Right atrium auricular region (tissue), 2 donors: ENCODE measurements at regions not wholly inside any gene's neighbourhood (a gene's known extent, or its start where the extent isn't known, plus 50 kb on each side); places are given as distances from the start of the nearest gene placed in this dataset.
A peak's percentile ranks its signal among the peaks of the same experiment; 100 is the strongest.
"Not testable (repeated sequence)": the region's sequence is repeated elsewhere in the genome, so short reads cannot be mapped to it uniquely, and the experiment has no call there.

Source experiments
- DNase-seq: peaks from one replicate; pipeline ENCODE4 v3.0.0-alpha.2; 2019; ENCODE audit warnings: low spot score
- H3K27ac ChIP-seq, 2 donors: fragments of 200-600 bp; sonication (generic); 1 replicate in 1 of 2; 2 replicates in 1 of 2; pipeline ENCODE4 v1.5.1; 2016 to 2019
- H3K27me3 ChIP-seq, 2 donors: fragments of 200-600 bp; sonication (generic); one replicate each; pipeline versions ENCODE4 v1.5.1 to v1.6.0; 2017 to 2019
- H3K36me3 ChIP-seq: fragments of 200-600 bp; sonication (generic); one replicate; pipeline ENCODE4 v1.5.1; 2016
- H3K4me1 ChIP-seq, 2 donors: fragments of 200-600 bp; sonication (generic); one replicate each; pipeline versions ENCODE4 v1.5.1 to v1.6.0; 2017 to 2019
- H3K4me3 ChIP-seq, 2 donors: fragments of 200-600 bp; sonication (generic); 1 replicate in 1 of 2; 2 replicates in 1 of 2; pipeline ENCODE4 v1.5.1; 2017 to 2019; ENCODE audit warnings: mild to moderate bottlenecking in 1 of 2, moderate library complexity in 1 of 2
- H3K9me3 ChIP-seq, 2 donors: fragments of 200-600 bp; sonication (generic); one replicate each; pipeline ENCODE4 v1.5.1; 2019
- TF ChIP-seq, protein P1 (sequence below), 2 donors: fragments of 200-600 bp; sonication (generic); IDR thresholded peaks; one replicate each; pipeline ENCODE4 v1.5.1; 2019; ENCODE audit warnings: antibody characterized with exemption in 2 of 2

DNA sequence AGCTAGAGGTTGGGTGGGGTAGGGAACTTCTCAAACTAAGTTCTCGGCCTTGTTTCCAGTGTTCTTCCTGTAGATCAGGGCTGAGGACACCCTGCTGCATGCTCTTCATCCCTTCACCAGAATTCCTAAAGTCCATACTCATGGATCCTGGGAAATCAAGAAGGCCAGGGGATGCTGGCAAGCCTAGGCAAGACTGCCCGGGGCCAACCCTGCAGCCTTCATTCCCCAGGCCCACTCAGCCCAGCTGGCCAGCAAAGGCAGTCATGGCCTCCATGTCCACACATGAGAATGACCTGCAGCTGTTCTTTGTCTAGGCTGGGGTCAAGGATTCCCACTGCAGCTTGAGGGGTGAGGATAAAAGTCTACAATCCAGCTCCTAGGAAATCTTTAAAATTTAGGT lies 109.3 kb upstream of the ETV6 start:
- H3K4me1 ChIP-seq, result no peaks in the 10 kb centered on the region

DNA sequence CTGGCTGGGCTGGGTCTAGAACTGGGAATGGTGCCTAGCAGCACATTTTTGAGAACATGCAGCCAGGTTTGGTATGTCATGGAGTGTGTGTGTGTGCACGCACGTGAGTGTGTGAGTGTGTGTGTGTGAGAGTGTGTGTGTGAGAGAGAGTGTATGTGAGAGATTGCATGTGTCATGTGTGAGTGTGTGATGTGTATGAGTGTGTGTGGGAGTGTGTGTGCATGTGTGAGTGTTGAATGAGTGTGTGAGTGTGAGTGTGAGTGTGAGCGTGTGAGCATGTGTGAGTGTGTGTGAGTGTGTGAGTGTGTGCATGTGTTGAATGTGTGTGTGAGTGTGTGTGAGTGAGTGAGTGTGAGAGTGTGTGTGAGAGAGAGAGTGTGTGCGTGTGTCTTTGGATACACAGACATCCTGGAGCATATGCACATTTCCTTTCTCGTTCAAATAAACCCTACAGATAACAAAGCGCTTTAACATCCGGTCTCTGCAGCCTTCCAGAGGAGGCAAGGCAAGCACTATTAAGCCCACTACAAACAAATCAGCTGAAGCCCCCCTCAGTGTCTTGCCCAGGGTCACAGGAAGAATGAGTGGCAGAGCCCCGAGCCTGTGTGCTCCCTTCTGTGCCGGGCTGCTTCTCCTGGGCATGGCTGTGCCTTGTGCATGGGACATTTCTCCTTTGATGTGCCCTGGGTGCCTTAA lies 108.7 kb upstream of the ETV6 start:
- DNase-seq, result no peak
- no peak overlapping the region for H3K27ac ChIP-seq
- no peaks in the 10 kb centered on the region for H3K27me3 ChIP-seq
- H3K36me3 ChIP-seq, result no peaks in the 10 kb centered on the region
- TF ChIP-seq, protein P1, sequence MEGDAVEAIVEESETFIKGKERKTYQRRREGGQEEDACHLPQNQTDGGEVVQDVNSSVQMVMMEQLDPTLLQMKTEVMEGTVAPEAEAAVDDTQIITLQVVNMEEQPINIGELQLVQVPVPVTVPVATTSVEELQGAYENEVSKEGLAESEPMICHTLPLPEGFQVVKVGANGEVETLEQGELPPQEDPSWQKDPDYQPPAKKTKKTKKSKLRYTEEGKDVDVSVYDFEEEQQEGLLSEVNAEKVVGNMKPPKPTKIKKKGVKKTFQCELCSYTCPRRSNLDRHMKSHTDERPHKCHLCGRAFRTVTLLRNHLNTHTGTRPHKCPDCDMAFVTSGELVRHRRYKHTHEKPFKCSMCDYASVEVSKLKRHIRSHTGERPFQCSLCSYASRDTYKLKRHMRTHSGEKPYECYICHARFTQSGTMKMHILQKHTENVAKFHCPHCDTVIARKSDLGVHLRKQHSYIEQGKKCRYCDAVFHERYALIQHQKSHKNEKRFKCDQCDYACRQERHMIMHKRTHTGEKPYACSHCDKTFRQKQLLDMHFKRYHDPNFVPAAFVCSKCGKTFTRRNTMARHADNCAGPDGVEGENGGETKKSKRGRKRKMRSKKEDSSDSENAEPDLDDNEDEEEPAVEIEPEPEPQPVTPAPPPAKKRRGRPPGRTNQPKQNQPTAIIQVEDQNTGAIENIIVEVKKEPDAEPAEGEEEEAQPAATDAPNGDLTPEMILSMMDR (IDR thresholded peaks at IDR 0.05), result no peak
- no peaks in the 10 kb centered on the region for H3K9me3 ChIP-seq
- H3K4me3 ChIP-seq, result no peak overlapping the region
- no peaks in the 10 kb centered on the region for H3K4me1 ChIP-seq

More for the DNA sequence above, 109.3 kb upstream of the ETV6 start:
- H3K27me3 ChIP-seq, result no peaks in the 10 kb centered on the region
- TF ChIP-seq, protein P1 (IDR thresholded peaks at IDR 0.05), result no peak
- no peak overlapping the region for H3K4me3 ChIP-seq
- no peak overlapping the region for H3K27ac ChIP-seq
- no peak for DNase-seq
- H3K36me3 ChIP-seq, result no peaks in the 10 kb centered on the region
- H3K9me3 ChIP-seq, result no peaks in the 10 kb centered on the region

DNA sequence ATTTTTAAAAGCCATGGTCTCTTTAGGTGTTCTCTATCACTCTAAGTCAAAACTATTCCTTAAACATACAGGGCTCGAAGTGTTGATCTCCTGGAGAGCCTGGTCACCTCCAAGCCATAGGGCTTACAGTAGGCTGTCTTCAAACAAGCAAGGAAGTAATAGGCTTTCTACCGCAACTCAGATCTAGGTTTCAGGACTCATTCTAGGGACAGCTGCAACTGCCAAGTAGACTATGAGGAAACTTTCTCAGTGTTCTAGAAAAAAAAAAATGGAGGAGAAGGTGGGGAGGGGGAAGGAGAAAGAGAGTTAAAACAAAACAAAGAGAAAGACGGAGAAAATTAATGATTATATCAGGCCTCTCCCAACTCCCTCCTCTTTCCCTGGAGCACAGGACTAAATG lies 106.9 kb upstream of the ETV6 start:
- DNase-seq, result no peak
- Histone ChIP-seq H3K4me1 (no peaks in the 10 kb centered on the region), H3K36me3 (no peaks in the 10 kb centered on the region), H3K27me3 (no peaks in the 10 kb centered on the region), H3K4me3 (no peak overlapping the region), H3K9me3 (no peaks in the 10 kb centered on the region), H3K27ac (no peak overlapping the region)
- TF ChIP-seq, protein P1 (IDR thresholded peaks at IDR 0.05), result no peak

DNA sequence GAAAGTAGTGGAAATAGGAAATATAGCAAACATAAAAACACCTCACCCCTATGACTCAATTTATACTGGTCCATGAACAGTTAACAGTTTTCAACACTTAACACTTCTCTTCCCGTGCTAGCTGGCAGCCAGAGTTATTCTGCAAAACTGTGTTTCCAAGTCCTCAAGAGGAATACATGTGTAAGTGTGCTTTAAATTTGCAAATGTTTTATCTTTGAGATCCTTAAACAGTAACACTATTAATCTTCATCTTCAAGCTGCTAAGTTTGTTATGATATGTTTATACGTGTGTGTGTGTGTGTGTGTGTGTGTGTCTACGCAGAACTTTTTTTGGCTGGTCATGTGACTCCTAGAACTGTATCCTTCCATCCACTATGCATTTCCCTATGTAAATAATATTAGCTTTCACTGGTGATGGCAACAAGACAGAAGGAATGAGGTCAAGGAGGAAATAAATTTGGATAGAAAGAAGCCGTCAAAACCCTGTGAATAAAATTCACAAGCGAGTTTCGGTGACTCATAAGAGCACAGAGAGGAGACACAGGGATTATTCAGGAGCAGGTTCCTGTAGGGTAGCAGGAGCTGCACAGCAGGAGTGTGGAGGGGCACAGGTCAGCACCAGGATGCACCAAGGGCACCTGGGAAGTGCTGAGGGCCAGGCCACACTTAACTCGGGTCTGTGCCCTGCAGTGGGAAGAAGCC lies 105.9 kb upstream of the ETV6 start:
- no peaks in the 10 kb centered on the region for H3K4me1 ChIP-seq
- no peaks in the 10 kb centered on the region for H3K27me3 ChIP-seq
- no peaks in the 10 kb centered on the region for H3K36me3 ChIP-seq
- H3K9me3 ChIP-seq, result no peaks in the 10 kb centered on the region
- H3K4me3 ChIP-seq, result no peak overlapping the region
- H3K27ac ChIP-seq, result no peak overlapping the region
- TF ChIP-seq, protein P1 (IDR thresholded peaks at IDR 0.05), result no peak
- no peak for DNase-seq

DNA sequence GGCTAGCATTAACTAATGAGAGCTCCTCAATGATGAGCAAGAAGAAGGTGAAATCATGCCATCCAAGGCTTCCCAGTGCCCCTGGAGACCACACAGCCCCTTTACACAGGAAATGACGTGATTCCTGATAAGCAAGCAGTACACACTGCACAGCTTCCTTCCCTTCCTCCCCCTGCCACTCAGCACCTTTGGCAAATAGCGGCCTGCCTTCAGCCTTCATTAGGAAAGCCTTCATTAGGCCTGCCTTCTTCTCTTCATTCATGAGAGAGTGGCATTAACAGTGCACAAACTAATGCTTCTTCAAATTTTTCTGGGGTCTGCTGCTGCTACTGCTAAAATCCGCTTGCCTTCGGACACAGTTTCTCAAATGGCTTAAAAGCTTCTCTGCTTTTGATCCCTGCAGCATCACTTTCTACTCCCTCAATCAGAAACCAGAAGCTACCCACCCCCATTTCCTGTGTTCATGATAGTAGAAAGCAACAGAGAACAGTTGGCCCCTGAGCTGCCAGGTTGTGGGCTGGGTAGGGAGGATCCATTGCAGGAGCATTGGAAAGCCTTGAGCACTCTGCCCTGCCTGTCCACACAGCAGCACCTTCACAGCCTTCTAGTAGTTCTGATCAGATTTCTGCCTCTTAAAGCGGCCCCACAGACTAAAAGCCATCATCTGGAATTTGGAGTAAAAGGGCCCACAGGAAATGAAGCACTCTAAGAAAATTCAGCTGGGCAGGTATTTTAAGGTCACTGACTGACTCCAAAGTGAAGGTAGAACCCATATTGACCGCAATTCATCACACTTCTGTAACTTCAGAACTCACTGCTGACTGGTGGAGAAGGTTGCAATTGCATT lies 103.8 kb upstream of the ETV6 start:
- H3K9me3 ChIP-seq, result no peaks in the 10 kb centered on the region
- no peaks in the 10 kb centered on the region for H3K36me3 ChIP-seq
- no peak overlapping the region for H3K27ac ChIP-seq

DNA sequence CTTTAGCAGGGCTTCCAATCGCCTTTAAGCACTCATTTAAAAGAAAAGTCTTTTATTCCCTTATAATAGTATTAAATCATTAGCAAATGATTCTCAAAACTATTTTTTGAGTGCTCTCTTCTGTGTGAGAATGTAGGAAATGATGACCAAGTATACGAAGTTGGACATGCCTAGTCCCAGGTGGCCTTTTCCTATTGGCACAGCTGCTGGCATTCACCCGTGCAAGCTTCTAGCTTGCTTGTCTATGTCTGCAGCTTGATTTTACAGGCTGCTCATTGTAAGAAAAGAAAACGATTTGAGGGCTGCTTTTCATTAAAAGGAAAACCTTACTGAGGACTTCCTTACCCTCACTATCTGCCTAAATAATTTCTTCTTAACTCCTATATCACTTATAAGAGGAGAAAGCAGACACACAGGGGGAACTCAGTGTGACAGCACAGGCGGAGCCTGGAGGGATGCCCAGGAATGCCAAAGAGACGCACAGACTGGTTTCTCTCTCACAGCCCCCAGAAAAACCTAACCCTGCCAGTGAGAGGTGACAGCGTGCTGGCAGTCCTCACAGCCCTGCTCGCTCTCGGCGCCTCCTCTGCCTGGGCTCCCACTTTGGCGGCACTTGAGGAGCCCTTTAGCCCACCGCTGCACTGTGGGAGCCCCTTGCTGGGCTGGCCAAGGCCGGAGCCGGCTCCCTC lies 102.7 kb upstream of the ETV6 start:
- not testable (repeated sequence) for H3K4me1 ChIP-seq, DNase-seq, H3K9me3 ChIP-seq, H3K27me3 ChIP-seq, H3K36me3 ChIP-seq, H3K27ac ChIP-seq
- peak overlapping the region in 1 of 2 donors; percentile 38 for H3K4me3 ChIP-seq

More for the DNA sequence above, 103.8 kb upstream of the ETV6 start:
- Histone ChIP-seq H3K4me3 (no peak overlapping the region), H3K27me3 (no peaks in the 10 kb centered on the region), H3K4me1 (no peaks in the 10 kb centered on the region)
- no peak for DNase-seq
- TF ChIP-seq, protein P1 (IDR thresholded peaks at IDR 0.05), result no peak

DNA sequence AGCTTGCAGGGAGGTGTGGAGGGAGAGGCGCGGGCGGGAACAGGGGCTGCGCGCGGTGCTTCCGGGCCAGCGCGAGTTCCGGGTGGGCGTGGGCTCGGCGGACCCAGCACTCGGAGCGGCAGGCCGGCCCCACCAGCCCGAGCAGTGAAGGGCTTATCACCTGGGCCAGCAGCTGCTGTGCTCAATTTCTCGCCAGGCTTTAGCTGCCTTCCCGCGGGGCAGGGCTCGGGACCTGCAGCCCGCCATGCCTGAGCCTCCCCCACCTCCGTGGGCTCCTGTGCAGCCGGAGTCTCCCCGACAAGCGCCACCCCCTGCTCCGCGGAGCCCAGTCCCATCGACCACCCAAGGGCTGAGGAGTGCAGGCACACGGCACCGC lies 102.2 kb upstream of the ETV6 start:
- not testable (repeated sequence) for H3K27ac ChIP-seq, H3K36me3 ChIP-seq, H3K4me1 ChIP-seq, H3K27me3 ChIP-seq, H3K9me3 ChIP-seq, DNase-seq
- peak overlapping the region in 1 of 2 donors; percentile 38 for H3K4me3 ChIP-seq
